HCT116 (cell line): ENCODE measurements at regions not wholly inside any gene's neighbourhood (a gene's known extent, or its start where the extent isn't known, plus 50 kb on each side); places are given as distances from the start of the nearest gene placed in this dataset.

Source experiments
- ATAC-seq: fragments of 200-7000 bp; cut with Tn5 transposase; 2 replicates; pipeline ENCODE4 v1.9.1; 2020; ENCODE audit warnings: mild to moderate bottlenecking, moderate library complexity
- BruUV-seq: library from RNA; stranded (reverse); fragments of 400-500 nt; replicated peaks from 2 replicates; lab custom pipeline; 2021; lab: Mats Ljungman, UMichigan
- CTCF ChIA-PET: fragments of 300-600 bp; sonication (Branson Sonifier 250); formaldehyde crosslinking; loops from one replicate; lab custom pipeline; 2021; ENCODE audit warnings: antibody characterized with exemption; lab: Charles Lee
- POLR2A ChIA-PET: fragments of 300-600, 350-600 bp; sonication (Branson Sonifier 250); formaldehyde crosslinking; loops from one replicate; lab custom pipeline; 2021; ENCODE audit warnings: antibody characterized with exemption; lab: Charles Lee
- RAD21 ChIA-PET, 2 experiments: fragments of 300-600 bp; sonication (Branson Sonifier 250); formaldehyde crosslinking; loops; one replicate each; lab custom pipeline; 2023; ENCODE audit warnings: low total read pairs in 2 of 2; ENCODE audit not compliant: uncharacterized antibody in 2 of 2, unreplicated experiment in 2 of 2, low non-redundant PET in 1 of 2; lab: Charles Lee
- DNase-seq: peaks from one replicate; pipeline ENCODE4 v3.0.0-alpha.2; 2010; ENCODE audit warnings: low read depth, low spot score
- H2AFZ ChIP-seq: fragments of 200-600 bp; shearing (Covaris generic), sonication (generic); 2 replicates; pipeline ENCODE4 v1.6.1; 2017; ENCODE audit warnings: low read depth, mixed run types, mixed read lengths, antibody characterized with exemption, low read length; ENCODE audit not compliant: poor library complexity, severe bottlenecking
- H3K27ac ChIP-seq: 2 replicates; pipeline ENCODE4 v1.5.1; 2012; ENCODE audit warnings: low read depth, low read length
- H3K27me3 ChIP-seq: fragments of 200-600 bp; sonication (generic); 2 replicates; pipeline ENCODE4 v1.6.1; 2016; ENCODE audit warnings: mixed run types, low read length, mixed read lengths; ENCODE audit not compliant: insufficient read depth
- H3K36me3 ChIP-seq, 2 experiments: fragments of 200-500 bp in 1 of 2; fragments of 200-600 bp in 1 of 2; sonication (Bioruptor generic) in 1 of 2; sonication (generic) in 1 of 2; 2 replicates each; pipeline versions ENCODE4 v1.5.1 to v1.6.1; 2014 to 2016; ENCODE audit warnings: low read length in 2 of 2, inconsistent platforms in 1 of 2, mixed read lengths in 1 of 2, mixed run types in 1 of 2; ENCODE audit not compliant: insufficient read depth in 2 of 2, control insufficient read depth in 1 of 2
- H3K4me1 ChIP-seq, 2 experiments: fragments of 200-600 bp in 1 of 2; sonication (generic) in 1 of 2; 2 replicates each; pipeline versions ENCODE4 v1.5.1 to v1.6.1; 2012 to 2017; ENCODE audit warnings: low read length in 2 of 2, inconsistent platforms in 1 of 2, mild to moderate bottlenecking in 1 of 2, mixed read lengths in 1 of 2, mixed run types in 1 of 2, moderate library complexity in 1 of 2; ENCODE audit not compliant: insufficient read depth in 2 of 2, control insufficient read depth in 1 of 2
- H3K4me2 ChIP-seq: fragments of 200-600 bp; sonication (generic); 2 replicates; pipeline ENCODE4 v1.6.1; 2017; ENCODE audit warnings: mixed run types, low read length, mixed read lengths
- H3K4me3 ChIP-seq, 2 experiments: fragments of 200-600 bp in 1 of 2; sonication (generic) in 1 of 2; replicated peaks in 1 of 2; 2 replicates each; pipeline ENCODE4 v1.5.1; 2011 to 2016; ENCODE audit warnings: low read length in 2 of 2, control low read depth in 1 of 2, low read depth in 1 of 2, mild to moderate bottlenecking in 1 of 2, mixed read lengths in 1 of 2, mixed run types in 1 of 2
- H3K79me2 ChIP-seq: fragments of 200-600 bp; sonication (generic); 2 replicates; pipeline ENCODE4 v1.6.1; 2017; ENCODE audit warnings: mild to moderate bottlenecking, mixed run types, low read length, moderate library complexity, mixed read lengths; ENCODE audit not compliant: insufficient read depth
- H3K9ac ChIP-seq: fragments of 200-600 bp; sonication (generic); 2 replicates; pipeline ENCODE4 v1.6.1; 2016; ENCODE audit warnings: low read length, mixed read lengths
- H3K9me2 ChIP-seq: fragments of 200-600 bp; sonication (generic), shearing (Covaris generic); 2 replicates; pipeline ENCODE4 v1.6.1; 2017; ENCODE audit warnings: mixed run types, mild to moderate bottlenecking, moderate library complexity; ENCODE audit not compliant: insufficient read depth
- H3K9me3 ChIP-seq, 2 experiments: fragments of 200-500 bp in 1 of 2; fragments of 200-600 bp in 1 of 2; sonication (Bioruptor generic) in 1 of 2; sonication (generic) in 1 of 2; 2 replicates each; pipeline ENCODE4 v1.6.1; 2014 to 2017; ENCODE audit warnings: low read length in 2 of 2, mixed read lengths in 2 of 2, inconsistent platforms in 1 of 2, low read depth in 1 of 2, mild to moderate bottlenecking in 1 of 2, mixed run types in 1 of 2, moderate library complexity in 1 of 2; ENCODE audit not compliant: control insufficient read depth in 1 of 2, insufficient read depth in 1 of 2
- H4K20me1 ChIP-seq: fragments of 200-600 bp; sonication (generic), shearing (Covaris generic); 2 replicates; pipeline ENCODE4 v1.6.1; 2017; ENCODE audit warnings: mixed run types, mild to moderate bottlenecking, moderate library complexity; ENCODE audit not compliant: insufficient read depth
- ELF1 ChIP-seq: IDR thresholded peaks from 2 replicates; pipeline ENCODE4 v1.6.1; 2012; ENCODE audit warnings: low read depth, borderline replicate concordance
- EZH2 ChIP-seq: fragments of 200-600 bp; sonication (generic); IDR thresholded peaks from 2 replicates; pipeline ENCODE4 v1.6.1; 2017; ENCODE audit warnings: antibody characterized with exemption, mixed run types
- POLR2A ChIP-seq: IDR thresholded peaks from 2 replicates; pipeline ENCODE4 v1.7.0; 2011; ENCODE audit warnings: borderline replicate concordance; ENCODE audit not compliant: insufficient read depth, insufficient read length; ENCODE audit errors: extremely low read depth
- SIN3A ChIP-seq: IDR thresholded peaks from 2 replicates; pipeline ENCODE4 v1.6.1; 2012; ENCODE audit warnings: low read depth
- SP1 ChIP-seq: IDR thresholded peaks from 2 replicates; pipeline ENCODE4 v1.6.1; 2012; ENCODE audit warnings: low read depth
- ZNF274 ChIP-seq: fragments of 200-500 bp; sonication (Bioruptor generic); IDR thresholded peaks from 2 replicates; pipeline ENCODE4 v1.6.1; 2014; ENCODE audit warnings: mild to moderate bottlenecking, low read depth, low read length, inconsistent platforms
- intact Hi-C: fragments of 100-400 bp; cut with micrococcal nuclease; formaldehyde crosslinking; loops from 2 replicates; pipeline ENCODE4 v1.10.0; 2022
- TF ChIP-seq, protein P1 (sequence below): IDR thresholded peaks from 2 replicates; pipeline ENCODE4 v1.6.1; 2012; ENCODE audit warnings: low read depth

GRCh38 chr3:135674508-135674907 is 291.0 kb upstream of the PPP2R3A start:
- Histone ChIP-seq H3K9ac (no peak overlapping the region), H3K4me1 (no peaks in the 10 kb centered on the region), H3K36me3 (no peaks in the 10 kb centered on the region), H3K9me2 (no peaks in the 10 kb centered on the region), H3K4me2 (no peak overlapping the region), H3K27me3 (no peaks in the 10 kb centered on the region), H4K20me1 (no peaks in the 10 kb centered on the region), H3K9me3 (no peaks in the 10 kb centered on the region), H3K79me2 (no peaks in the 10 kb centered on the region), H2AFZ (no peak overlapping the region), H3K4me3 (no peak overlapping the region), H3K27ac (no peak overlapping the region)
- POLR2A ChIA-PET, result no interaction called here
- RAD21 ChIA-PET, result no interaction called here
- intact Hi-C loops, result no loop called here
- BruUV-seq, result no TSS peak
- DNase-seq (no peak), ATAC-seq (no peak)
- CTCF ChIA-PET, result no interaction called here
- TF ChIP-seq, protein P1, sequence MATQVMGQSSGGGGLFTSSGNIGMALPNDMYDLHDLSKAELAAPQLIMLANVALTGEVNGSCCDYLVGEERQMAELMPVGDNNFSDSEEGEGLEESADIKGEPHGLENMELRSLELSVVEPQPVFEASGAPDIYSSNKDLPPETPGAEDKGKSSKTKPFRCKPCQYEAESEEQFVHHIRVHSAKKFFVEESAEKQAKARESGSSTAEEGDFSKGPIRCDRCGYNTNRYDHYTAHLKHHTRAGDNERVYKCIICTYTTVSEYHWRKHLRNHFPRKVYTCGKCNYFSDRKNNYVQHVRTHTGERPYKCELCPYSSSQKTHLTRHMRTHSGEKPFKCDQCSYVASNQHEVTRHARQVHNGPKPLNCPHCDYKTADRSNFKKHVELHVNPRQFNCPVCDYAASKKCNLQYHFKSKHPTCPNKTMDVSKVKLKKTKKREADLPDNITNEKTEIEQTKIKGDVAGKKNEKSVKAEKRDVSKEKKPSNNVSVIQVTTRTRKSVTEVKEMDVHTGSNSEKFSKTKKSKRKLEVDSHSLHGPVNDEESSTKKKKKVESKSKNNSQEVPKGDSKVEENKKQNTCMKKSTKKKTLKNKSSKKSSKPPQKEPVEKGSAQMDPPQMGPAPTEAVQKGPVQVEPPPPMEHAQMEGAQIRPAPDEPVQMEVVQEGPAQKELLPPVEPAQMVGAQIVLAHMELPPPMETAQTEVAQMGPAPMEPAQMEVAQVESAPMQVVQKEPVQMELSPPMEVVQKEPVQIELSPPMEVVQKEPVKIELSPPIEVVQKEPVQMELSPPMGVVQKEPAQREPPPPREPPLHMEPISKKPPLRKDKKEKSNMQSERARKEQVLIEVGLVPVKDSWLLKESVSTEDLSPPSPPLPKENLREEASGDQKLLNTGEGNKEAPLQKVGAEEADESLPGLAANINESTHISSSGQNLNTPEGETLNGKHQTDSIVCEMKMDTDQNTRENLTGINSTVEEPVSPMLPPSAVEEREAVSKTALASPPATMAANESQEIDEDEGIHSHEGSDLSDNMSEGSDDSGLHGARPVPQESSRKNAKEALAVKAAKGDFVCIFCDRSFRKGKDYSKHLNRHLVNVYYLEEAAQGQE, result no peak

DNA sequence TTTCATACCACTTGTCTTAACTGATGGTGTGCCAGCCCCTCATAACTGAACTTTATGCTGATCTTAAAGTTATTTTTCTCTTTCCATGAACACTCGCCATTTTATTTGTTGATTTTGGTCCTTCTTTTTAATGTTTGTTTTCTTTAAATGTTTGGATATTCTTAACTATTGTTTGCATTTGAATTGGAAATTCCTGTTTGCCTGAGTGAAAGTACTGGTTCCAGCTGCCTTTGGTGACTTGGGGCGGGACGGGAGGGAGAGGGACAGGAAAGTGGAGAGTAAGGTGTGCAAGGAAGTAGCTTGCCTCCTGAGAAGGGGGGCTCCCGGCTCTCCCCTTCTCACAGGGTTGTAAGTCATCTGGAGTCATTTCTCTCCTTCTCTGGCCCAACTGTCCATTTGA is 287.1 kb upstream of the PPP2R3A start:
- H3K4me3 ChIP-seq, result no peak overlapping the region
- H3K9me3 ChIP-seq, result no peaks in the 10 kb centered on the region
- no peak overlapping the region for H3K4me2 ChIP-seq
- BruUV-seq, result no TSS peak
- DNase-seq (no peak), ATAC-seq (no peak)
- H3K9me2 ChIP-seq, result no peaks in the 10 kb centered on the region
- intact Hi-C loops, result no loop called here
- ChIA-PET CTCF (no interaction called here), POLR2A (no interaction called here), RAD21 (no interaction called here)
- no peaks in the 10 kb centered on the region for H4K20me1 ChIP-seq
- no peaks in the 10 kb centered on the region for H3K79me2 ChIP-seq
- no peaks in the 10 kb centered on the region for H3K36me3 ChIP-seq
- no peak overlapping the region for H3K9ac ChIP-seq
- no peak overlapping the region for H2AFZ ChIP-seq
- TF ChIP-seq SP1, result no peak
- no peak for TF ChIP-seq EZH2
- TF ChIP-seq, protein P1, result no peak
- TF ChIP-seq ELF1, result no peak
- TF ChIP-seq ZNF274, result no peak
- TF ChIP-seq POLR2A, result no peak
- TF ChIP-seq SIN3A, result no peak
- H3K27me3 ChIP-seq, result no peaks in the 10 kb centered on the region
- no peaks in the 10 kb centered on the region for H3K4me1 ChIP-seq
- no peak overlapping the region for H3K27ac ChIP-seq
